NCI-H2171 (cell line): ENCODE measurements at regions not wholly inside any gene's neighbourhood (a gene's known extent, or its start where the extent isn't known, plus 50 kb on each side); places are given as distances from the start of the nearest gene placed in this dataset.

ENCODE experiments used
- DNase-seq: peaks from one replicate; lab custom pipeline; 2025; lab: John Stamatoyannopoulos, UW

DNA sequence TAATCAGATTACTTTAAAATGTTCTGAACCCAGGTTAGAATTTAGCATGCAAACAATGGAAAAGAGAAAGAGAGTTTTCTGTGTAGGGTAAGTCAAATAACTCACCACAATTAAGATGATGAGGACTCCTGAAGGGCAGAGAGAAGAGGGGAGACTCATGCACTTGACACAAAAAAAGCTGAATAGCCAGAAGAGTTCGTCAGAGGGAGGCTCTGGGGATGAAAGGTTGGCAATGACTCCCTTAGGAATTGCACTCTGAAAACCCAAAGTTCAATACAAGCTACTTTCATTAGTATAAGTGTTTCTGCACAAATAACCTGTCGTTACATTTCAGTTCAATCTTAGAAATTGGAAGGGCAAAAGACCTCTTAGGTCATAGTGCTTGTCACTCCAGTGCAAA lies 434.4 kb upstream of the PCDH9 start:
- no peak for DNase-seq

DNA sequence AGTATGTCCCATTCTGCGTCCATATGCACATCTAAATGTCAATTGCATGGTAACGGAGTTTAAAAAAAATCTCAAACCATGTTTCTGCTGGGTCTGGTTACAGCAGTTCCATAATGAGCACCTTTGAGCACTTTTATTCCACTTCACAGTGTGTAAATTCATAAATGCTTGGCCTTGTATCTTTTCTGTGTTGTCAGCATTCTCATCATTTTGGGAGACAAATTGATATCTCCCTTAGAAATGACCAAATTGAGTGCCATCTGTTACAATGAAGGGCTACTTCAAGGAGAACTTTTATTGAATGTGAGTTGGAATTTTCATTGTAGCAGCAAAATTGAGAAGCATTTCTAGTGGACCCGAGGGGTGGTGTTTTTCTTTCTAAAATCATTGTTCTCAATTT lies 432.9 kb upstream of the PCDH9 start:
- no peak for DNase-seq

DNA sequence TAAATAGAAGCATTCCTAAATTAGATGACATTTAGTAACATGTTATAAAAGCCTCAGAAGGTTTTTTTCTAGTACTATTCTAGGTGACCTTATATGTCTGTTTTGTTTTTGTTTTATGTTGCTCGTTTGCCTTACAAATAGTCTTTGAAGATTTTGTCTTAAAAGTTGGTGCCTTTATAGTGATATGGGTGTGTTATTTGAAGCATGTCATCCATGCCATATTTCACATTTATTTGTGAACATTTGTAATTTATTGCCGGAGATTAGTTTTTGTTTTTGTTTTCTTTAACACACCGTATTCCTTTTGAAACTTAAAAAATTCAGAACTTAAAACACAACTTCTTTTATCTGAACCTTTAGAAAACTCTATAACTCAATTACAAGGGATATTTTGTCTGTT lies 422.8 kb upstream of the PCDH9 start:
- DNase-seq: no peak

DNA sequence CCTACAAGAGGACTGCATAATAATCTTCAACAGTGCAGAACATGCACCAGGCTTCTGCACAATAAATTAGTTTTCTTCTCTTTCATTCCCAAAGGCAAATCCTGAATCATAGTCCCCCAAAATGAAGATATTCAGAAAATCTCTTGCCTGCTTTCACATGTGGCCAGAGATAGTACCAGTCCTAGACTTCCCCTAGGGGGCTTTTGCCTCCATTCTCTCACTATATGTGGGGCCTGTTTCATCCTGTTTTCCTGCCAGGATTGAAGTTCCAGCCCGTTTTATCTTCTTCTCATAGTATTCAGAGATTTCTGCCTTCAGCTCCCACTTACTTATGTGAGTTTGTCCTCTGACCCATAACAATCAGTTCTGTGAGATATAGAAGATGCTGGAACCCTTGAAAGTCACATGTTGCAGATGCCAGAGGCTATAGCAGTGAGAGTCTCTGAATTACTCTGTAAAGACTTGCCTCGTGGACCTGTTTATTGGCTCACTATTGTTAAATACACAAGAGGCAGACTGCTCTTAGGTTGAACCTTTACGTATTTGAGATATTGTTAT lies 421.9 kb upstream of the PCDH9 start:
- DNase-seq: no peak

DNA sequence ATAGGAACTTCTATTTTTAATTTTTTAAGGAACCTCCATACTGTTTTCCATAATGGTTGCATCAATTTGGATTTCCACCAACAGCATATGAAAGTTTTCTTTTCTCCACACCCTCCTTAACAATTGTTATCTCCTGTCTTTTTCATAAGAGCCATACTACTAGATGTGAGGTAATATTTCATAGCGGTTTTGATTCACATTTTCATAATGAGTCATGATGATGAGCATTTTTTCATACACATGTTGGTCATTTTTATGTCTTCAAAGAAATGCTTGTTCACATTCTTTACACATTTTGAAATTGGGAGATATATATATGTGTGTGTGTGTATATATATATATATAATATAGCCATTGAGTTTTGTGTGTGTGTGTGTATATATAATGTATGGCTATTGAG lies 420.3 kb upstream of the PCDH9 start:
- DNase-seq: no peak

DNA sequence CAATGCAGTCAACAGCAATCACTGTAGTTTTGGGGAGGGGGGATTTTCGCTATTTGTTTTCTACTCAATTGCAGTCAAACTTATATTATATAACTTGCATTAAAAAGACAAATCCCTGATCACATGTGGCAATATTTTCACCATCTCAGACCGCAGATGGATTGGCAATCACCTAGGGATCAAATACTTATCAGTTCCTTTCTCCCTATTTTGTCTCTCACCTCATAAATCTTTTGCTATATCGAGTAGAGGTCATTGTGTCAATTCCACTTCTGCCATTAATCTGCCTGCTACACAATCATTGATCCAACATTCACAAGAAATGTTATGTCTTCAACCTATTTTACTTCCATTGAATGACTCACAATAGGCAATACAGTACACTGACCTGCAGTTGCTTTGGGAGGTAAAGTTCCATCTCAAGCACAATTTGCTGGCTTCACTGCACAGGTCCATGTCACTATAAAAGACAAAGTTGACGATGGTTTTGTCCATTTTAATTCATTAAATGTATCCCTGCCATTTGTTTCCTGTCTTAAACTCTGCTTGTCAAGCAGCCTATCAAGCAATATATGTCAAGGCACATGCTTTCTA lies 415.8 kb upstream of the PCDH9 start:
- no peak for DNase-seq

DNA sequence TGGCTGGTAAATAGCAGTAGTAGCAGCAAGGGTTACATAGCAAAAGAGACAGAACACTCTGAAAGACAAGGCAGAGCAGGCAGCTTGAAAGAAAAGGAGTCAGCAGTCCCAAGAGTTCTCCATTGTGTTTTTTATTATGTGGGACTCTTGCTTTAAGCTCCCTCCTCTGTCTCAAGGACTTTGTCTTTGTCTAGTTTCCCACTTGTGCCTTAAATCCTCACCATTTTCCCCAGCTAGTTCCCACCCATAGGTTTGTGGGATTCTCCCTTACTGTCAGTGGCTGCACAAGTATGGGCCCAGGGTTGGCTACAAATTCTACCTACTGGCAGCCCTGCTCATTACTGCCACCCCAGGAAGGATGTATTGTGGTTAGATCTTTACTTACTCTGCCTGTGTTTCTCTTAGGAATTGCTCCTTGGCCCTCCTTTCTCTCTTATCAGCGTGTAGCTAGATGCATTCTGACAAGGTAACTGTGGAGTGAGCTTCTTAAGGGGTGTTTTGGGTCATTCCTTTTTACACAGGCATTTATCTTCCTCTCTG lies 413.4 kb upstream of the PCDH9 start:
- DNase-seq: no peak

DNA sequence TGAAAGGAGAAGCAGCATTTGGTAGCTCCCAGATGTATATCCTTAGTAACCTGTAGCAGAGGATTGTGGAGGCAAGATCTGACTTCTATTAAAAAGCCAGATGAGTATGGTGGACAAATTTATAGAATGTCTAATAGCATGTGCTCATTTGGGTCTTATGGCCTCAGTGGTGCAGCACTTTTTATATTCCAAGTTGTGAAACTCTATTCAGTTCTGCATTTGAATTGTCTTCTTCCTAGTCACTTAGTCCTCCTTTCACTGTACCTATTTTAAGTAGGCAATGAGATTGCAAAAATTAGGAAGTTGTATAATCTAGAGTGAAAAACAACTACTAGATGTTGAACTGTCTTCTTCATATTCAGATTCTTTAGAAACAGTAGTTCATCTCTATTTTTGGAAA lies 412.5 kb upstream of the PCDH9 start:
- no peak for DNase-seq

DNA sequence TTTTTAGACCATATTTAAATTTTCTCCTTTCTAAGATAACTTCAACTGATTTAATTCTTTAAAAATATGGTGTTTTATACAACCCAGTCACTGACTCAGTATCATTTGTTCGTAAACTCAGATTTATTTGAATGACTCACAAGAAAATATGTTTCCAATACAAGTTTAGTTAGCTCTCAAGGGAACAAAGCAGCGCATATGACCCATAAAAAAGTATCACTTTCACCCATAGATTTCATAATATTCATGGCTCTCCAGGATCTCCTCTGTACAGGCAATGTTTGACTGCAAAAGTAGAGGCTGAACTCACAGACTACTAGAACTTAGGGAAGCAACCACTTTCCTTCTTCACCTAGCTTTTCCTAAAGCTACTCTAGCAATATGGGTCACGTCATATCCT lies 405.6 kb upstream of the PCDH9 start:
- DNase-seq: no peak

DNA sequence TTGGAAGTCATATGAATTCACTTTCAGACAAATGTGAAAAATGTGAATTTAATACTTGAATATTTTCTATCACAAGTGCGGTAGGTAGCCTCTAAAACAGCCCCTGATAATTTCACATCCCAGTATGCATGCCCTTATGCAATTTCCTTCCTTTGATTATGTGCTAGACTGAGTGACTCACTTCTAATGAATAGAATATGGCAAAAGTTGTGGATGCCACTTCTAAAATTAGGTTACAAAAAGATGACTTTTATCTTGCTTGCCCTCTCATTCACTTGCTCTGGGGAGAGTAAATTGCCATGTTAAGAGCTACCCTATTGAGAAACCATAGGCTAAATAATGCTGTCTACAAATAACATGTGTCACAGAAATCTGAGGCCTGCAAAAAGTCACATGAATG lies 402.5 kb upstream of the PCDH9 start:
- no peak for DNase-seq

DNA sequence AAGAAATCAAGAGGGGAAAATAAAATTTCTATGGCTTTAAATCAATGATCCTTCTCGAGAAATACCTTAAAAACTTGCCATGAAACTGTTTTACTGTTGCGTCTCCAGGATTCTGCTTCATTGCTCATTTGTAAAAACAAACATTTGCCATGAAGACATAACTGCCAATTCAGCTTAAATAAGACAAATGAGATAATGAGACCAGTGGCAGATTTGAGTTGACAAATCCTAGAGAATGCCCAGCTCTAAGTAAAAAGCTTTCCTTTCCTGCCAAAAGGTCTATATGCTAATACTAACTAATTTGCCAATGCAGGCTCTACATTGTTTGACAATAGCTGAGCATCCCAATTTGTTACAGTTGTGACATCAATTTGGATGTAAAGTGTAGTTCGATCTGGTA lies 400.5 kb upstream of the PCDH9 start:
- no peak for DNase-seq

DNA sequence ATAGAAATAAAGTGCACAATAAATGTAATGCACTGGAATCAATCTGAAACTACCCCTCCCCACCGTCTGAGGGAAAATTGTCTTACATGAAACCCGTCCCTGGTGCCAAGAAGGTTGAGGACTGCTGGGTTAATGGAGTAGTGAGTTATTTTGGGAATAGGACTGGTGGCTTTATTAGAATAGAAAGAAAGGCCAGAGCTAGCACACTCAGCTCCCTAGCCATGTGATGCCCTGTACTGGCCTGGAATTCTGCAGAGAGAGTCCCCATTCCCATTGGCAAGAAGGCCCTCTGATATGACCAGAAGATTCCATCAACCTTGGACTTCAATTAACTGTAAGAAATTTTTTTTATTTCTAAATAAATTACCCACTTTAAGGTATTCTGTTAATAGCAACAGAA lies 393.5 kb upstream of the PCDH9 start:
- no peak for DNase-seq

DNA sequence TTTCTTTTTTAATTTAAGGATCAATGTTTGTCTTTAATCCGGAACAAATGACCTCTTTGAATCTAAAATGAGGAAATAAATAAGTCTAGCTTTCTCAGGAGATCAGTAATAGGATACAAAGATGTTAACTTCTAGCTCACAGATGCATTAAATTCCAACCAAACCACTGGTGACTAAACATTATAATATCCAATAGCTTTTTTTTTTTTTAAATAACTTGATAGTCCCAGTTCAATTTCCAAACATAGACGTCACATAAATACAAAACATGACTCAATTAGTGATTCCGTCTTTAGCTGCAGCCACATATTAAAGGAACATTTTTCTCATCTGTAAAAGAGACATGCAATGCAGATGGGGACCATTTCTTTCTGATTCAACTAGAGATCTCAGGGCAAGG lies 390.5 kb upstream of the PCDH9 start:
- no peak for DNase-seq

DNA sequence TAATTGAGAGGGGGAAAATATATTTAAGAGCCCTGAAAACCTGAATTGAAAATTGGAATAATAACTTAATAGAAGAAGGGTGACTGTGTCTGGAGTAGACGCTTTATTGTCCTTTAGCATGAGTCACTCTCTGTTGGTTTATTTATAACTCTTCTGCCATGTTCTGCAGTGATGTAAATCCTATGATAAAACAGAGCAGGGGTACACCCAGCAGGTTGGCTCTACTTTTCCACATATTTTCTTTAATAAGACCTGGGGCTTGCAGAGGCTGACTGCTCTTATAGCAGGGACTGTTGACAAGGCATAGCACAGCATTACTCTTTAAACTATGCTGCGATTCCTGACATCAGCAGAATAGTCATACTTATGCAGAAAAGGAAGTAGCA lies 389.9 kb upstream of the PCDH9 start:
- no peak for DNase-seq

DNA sequence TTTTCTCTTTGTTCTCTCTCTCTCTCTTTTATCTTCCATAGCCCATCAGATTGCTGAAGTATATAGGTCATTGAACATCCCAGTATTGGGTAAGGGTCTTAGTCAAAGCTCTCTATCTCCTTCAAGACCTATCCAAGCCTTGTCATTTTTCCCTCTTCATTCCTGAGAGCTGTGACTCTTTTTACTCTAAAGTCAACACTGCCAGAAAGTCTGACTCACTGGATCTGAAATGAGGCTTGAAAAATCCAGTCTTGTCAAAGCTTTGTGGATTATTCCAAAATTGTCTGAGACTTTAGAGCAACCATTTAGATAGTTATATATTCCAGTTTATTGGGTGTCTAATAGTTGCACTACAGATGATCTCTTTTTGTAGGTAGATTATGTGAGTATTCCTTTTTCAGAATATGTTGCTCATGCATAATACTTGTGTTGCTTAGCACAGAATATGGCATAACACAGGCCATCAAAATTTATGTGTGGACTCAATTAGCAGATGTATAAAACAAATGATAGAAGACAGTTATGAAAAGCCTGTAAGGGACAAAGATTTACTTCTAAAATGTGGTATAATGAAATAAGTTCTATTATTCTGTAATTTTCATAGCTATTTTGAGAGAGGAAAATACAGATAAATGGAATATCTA lies 389.3 kb upstream of the PCDH9 start:
- DNase-seq: no peak

DNA sequence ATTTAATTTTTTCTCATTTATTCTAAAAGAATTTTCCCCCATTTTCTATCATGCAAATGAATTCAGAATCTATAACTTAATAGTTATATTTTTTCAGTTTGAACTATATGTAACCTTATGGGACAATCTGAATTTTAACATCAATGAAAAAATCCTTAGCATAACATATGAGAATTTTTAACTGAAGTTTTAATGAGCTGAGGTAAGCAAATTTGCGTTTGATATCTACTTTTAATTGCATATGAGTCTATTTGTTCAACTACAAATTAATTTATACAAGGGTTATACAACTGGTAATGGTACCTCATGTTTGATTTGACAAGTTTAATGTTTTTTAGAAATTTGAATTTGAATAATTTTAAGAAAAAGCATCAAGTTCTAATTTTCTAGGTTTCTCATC lies 384.4 kb upstream of the PCDH9 start:
- no peak for DNase-seq

DNA sequence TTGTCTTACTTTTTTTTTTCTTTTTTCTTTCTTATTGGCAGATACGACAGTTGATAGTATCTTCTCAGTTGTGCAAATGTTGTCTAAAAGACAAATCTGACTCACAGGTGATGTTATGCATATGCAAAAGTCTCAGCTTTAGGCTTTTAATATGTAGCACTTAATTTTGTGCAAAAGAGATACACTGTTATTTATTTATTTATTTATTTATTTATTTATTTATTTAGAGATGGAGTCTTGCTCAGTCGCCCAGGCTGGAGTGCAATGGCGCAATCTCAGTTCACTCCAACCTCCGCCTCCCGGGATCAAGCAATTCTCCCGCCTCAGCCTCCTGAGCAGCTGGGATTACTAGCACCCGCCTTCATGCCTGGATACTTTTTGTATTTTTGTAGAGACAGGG lies 383.9 kb upstream of the PCDH9 start:
- DNase-seq: no peak

DNA sequence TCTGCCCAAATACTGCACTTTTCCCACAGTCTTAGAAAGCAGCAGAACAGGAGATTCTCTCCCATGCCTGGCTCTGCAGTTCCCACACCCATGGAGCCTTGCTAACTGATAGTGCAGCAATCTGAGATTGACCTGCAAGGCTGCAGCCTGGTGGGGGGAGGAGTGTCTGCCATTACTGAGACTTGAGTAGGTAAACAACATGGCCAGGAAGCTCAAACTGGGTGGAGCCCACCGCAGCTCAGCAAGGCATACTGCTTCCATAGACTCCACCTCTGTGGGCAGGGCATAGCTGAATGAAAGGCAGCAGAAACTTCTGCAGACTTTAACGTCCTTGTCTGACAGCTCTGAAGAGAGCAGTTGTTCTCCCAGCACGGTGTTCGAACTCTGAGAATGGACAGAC lies 358.5 kb upstream of the PCDH9 start:
- DNase-seq: no peak

DNA sequence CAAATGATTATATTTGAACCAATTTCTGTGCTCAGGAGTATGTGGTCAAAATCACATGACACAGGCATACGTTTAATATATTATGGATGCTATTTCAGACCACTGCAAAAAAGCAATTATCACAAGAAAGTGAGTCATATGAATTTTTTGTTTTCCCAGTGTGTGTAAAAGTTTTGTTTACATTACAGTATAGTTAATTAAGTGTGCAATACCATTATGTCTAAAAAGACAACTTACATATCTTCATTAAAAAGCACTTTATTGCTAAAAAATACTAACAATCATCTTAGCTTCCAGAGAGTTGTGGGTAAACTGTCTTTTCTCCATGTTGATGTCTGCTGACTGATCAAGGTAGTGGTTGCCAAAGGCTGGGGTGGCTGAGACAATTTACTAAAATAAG lies 347.2 kb upstream of the PCDH9 start:
- no peak for DNase-seq

DNA sequence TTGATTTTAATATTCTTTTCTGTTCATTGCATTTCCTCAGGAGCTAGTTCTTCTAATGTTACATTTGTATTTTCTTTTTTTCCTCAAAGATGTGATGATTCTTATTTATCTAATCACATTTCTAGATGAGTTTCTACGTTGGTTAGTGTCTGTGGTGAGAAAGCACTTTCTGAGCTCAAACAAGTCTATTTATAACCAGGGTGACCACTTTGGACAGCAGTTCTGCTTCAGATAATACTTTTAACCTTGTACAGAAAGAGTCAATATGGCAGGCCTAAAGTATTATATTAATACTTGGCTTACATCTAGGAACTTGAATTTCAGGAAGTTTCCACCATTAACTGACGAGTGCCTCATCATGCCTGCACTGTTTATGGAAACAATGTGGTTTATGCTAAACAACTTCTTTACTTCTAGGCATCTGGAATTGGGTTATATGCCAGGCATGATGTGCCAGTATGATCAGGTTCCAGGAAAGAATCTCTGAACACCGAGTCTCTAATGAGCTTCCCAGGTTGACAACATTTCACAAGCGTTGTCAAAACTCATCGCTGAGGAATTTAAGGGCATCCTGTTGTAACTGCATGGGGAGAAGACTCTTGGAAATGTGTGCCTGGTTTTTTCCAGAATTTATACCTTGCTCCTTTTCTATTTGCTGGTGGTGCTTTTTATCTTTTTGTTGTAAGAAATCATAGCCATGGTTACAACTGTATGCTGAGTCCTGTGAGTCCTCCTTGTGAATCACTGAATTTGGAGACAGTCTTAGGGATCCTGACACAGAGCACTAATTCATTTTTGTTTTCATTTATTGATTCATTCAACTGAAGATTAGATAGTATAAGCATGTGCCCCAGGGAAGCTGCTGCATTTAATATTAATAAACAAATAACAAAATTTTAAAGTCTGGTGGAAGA lies 344.4 kb upstream of the PCDH9 start:
- DNase-seq: no peak

DNA sequence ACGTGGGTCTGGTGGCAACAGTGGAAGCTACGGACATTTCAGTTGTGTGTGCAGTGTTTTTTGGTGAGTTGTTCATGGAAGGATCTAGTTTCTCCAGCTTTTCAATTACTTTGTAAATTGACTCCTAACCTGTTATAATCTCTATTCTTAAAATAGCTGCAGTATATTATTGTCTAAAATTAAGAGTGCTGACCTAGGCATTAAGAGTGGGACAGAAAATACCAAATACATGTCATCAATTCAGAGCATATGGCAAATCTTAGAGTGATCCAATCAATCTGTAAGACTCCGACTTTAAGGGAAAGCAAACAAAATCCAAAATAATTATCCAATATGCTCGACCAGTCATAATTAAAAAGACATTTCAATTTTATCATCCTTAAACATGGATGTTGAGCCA lies 338.1 kb upstream of the PCDH9 start:
- no peak for DNase-seq

DNA sequence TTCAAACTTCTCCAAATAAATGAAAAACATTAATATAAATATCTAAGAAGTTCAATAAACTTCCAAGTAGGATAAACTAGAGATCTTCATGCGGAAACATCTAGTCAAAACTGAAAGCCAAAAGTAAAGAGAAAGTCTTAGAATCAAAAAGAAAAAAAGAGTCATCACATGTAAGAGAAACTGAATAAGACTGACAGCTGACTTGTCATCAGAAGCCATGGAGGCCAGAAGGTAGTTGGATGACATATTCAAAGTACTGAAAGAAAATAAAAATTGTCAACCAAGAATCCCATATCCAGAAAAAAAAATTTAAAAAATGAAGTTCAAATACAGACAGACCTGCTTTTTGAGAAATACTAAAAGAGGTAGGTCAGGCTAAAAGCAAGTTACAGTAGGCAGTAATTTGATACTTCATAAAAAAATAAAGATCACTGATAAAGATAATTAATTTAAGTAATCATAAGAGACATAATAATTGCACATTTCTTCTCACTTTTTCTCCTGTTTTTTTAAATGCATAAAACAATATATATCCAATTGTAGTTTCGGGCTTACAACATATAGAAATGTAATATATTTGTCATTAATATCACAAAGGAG lies 327.6 kb upstream of the PCDH9 start:
- no peak for DNase-seq
